ENCODE measurements at regions not wholly inside any gene's neighbourhood (a gene's known extent, or its start where the extent isn't known, plus 50 kb on each side); places are given as distances from the start of the nearest gene placed in this dataset.

- Histone ChIP-seq H3K9me3 (peaks cover 4% of the 10 kb centered on the region), H3K4me3 (no peak overlapping the region), H3K27ac (no peak overlapping the region), H3K27me3 (ENCODE audit: insufficient read depth in 3 of 3, low read length in 2 of 3) (no peaks in the 10 kb centered on the region), H3K4me1 (no peaks in the 10 kb centered on the region), H3K36me3 (ENCODE audit: insufficient read depth in 1 of 2, low read depth in 1 of 2) (no peaks in the 10 kb centered on the region)
- 73 to 75% (median 74%) methylated on average over 1 of the region's 1 CpG for WGBS, 3 donors
- no peak for DNase-seq
- no peak for TF ChIP-seq CTCF (IDR thresholded peaks at IDR 0.05)
- intact Hi-C loops (cut with DNase I): no loop called here
- ATAC-seq: no peak
These were observed 489.4 kb downstream of the SUCLA2 start for GRCh38 chr13:47511647-47512046.

GRCh38 chr13:47508527-47509228 lies 492.4 kb downstream of the SUCLA2 start:
- H3K36me3 ChIP-seq (ENCODE audit: insufficient read depth in 1 of 2, low read depth in 1 of 2): no peaks in the 10 kb centered on the region
- DNase-seq (no peak), ATAC-seq (no peak)
- 76 to 84% (median 78%) methylated on average over 5 of the region's 5 CpGs for WGBS, 3 donors
- intact Hi-C loops (cut with DNase I): no loop called here
- TF ChIP-seq CTCF (IDR thresholded peaks at IDR 0.05): no peak
- no peak overlapping the region for H3K27ac ChIP-seq
- H3K27me3 ChIP-seq (ENCODE audit: insufficient read depth in 3 of 3, low read length in 2 of 3): no peaks in the 10 kb centered on the region
- H3K4me3 ChIP-seq: no peak overlapping the region
- no peaks in the 10 kb centered on the region for H3K4me1 ChIP-seq
- no peaks in the 10 kb centered on the region for H3K9me3 ChIP-seq

- TF ChIP-seq CTCF (IDR thresholded peaks at IDR 0.05): no peak
- Histone ChIP-seq H3K4me1 (no peaks in the 10 kb centered on the region), H3K4me3 (no peak overlapping the region), H3K9me3 (no peaks in the 10 kb centered on the region), H3K27ac (no peak overlapping the region), H3K27me3 (ENCODE audit: insufficient read depth in 3 of 3, low read length in 2 of 3) (no peaks in the 10 kb centered on the region), H3K36me3 (ENCODE audit: insufficient read depth in 1 of 2, low read depth in 1 of 2) (no peaks in the 10 kb centered on the region)
- WGBS, 3 donors: 61 to 74% (median 73%) methylated on average over 2 of the region's 2 CpGs
- no peak for ATAC-seq
- intact Hi-C loops (cut with DNase I): no loop called here
- no peak for DNase-seq
These were observed 497.6 kb downstream of the SUCLA2 start for GRCh38 chr13:47503475-47503874.

GRCh38 chr13:47502166-47502565 lies 498.9 kb downstream of the SUCLA2 start:
- no peak for ATAC-seq
- no peak for TF ChIP-seq CTCF (IDR thresholded peaks at IDR 0.05)
- no peak overlapping the region for H3K27ac ChIP-seq
- H3K27me3 ChIP-seq (ENCODE audit: insufficient read depth in 3 of 3, low read length in 2 of 3): no peaks in the 10 kb centered on the region
- no peaks in the 10 kb centered on the region for H3K9me3 ChIP-seq
- DNase-seq: no peak
- WGBS, 3 donors: 41 to 55% (median 48%) methylated on average over 2 of the region's 2 CpGs
- intact Hi-C loops (cut with DNase I): no loop called here
- no peaks in the 10 kb centered on the region for H3K4me1 ChIP-seq
- no peak overlapping the region for H3K4me3 ChIP-seq
- no peaks in the 10 kb centered on the region for H3K36me3 ChIP-seq (ENCODE audit: insufficient read depth in 1 of 2, low read depth in 1 of 2)

Data from psoas muscle (tissue), 7 donors.